Esophagus squamous epithelium (tissue), 5 donors: ENCODE measurements at regions not wholly inside any gene's neighbourhood (a gene's known extent, or its start where the extent isn't known, plus 50 kb on each side); places are given as distances from the start of the nearest gene placed in this dataset.

Experiments used
- DNase-seq: peaks from one replicate; lab custom pipeline; 2025; lab: John Stamatoyannopoulos, UW
- H3K27ac ChIP-seq, 4 donors: fragments of 200-600 bp; sonication (generic); one replicate each; pipeline ENCODE4 v1.5.1; 2016 to 2019; ENCODE audit warnings: mild to moderate bottlenecking in 1 of 4
- H3K27me3 ChIP-seq, 4 donors: fragments of 200-600 bp; sonication (generic); 1 replicate in 3 of 4; 2 replicates in 1 of 4; pipeline versions ENCODE4 v1.5.1 to v1.6.0; 2017 to 2021; ENCODE audit warnings: antibody characterized with exemption in 1 of 4
- H3K36me3 ChIP-seq, 3 donors: fragments of 200-600 bp; sonication (generic); one replicate each; pipeline ENCODE4 v1.5.1; 2016 to 2019
- H3K4me1 ChIP-seq, 3 donors: fragments of 200-600 bp; sonication (generic); one replicate each; pipeline ENCODE4 v1.5.1; 2017 to 2019
- H3K4me3 ChIP-seq, 4 donors: fragments of 200-600 bp; sonication (generic); 1 replicate in 3 of 4; 2 replicates in 1 of 4; pipeline ENCODE4 v1.5.1; 2016 to 2019; ENCODE audit warnings: mild to moderate bottlenecking in 2 of 4, moderate library complexity in 1 of 4
- H3K9me3 ChIP-seq, 3 donors: fragments of 200-600 bp; sonication (generic); one replicate each; pipeline ENCODE4 v1.5.1; 2016 to 2019
- CTCF ChIP-seq, 6 experiments: fragments of 450-650 bp in 4 of 6; fragments of 200-600 bp in 2 of 6; sonication (generic) in 2 of 6; IDR thresholded peaks; one replicate each; pipeline ENCODE4 v1.5.1; 2016 to 2019; ENCODE audit warnings: antibody characterized with exemption in 6 of 6, mild to moderate bottlenecking in 4 of 6, moderate library complexity in 4 of 6
- POLR2A ChIP-seq, 4 donors: fragments of 450-650 bp; IDR thresholded peaks; one replicate each; pipeline ENCODE4 v1.6.1; 2017; ENCODE audit warnings: antibody characterized with exemption in 4 of 4, mild to moderate bottlenecking in 4 of 4, moderate library complexity in 3 of 4
- WGBS, 2 donors: methylation state at CpG; one replicate each; pipeline ENCODE4 v1.1.5; 2018; 5-methylcytosine and 5-hydroxymethylcytosine counted together
- intact Hi-C: fragments of 100-400 bp; cut with DNase I; formaldehyde crosslinking; loops from one replicate; pipeline ENCODE4 v1.15.0; 2022
- donor health status: DM: yes; HTN: yes; CAD: no.

DNA sequence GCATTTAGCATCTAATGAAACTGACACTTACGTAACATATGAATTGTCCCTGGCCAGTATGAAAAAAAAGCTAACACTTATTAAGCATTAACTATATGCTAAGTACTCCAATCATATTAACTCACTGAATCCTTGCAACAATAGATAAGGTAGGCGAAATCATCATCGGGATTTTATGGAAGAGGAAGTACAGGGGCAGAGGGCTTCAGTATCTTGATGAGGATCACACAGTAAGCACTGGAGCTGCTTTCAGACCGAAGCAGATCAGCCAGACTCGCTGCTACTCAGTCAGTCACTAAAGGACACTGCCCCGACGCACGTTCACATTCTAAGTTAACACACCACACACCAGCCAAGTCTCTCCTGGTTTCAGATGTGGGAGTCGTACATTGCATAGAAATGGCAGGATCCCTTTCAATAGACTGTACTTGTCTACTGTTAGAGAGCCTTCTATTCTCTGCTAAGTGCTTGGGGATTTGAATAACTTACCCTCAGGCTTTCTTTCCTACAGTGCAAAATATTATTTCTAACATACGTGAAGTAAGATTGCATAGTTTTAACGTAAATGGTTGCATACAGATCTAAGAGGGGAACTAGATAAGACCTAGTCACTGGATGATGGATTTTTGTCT, 540.2 kb upstream of the TENM3 start:
- Histone ChIP-seq H3K27ac (no peak overlapping the region), H3K9me3 (no peaks in the 10 kb centered on the region), H3K4me3 (no peak overlapping the region), H3K36me3 (no peaks in the 10 kb centered on the region), H3K27me3 (peaks cover 0 to 4% (median 0%) of the 10 kb centered on the region in 4 donors), H3K4me1 (no peaks in the 10 kb centered on the region)
- intact Hi-C loops: no loop called here
- WGBS, 2 donors: 66 to 81% methylated on average over 11 of the region's 11 CpGs
- no peak for TF ChIP-seq POLR2A (IDR thresholded peaks at IDR 0.05)
- TF ChIP-seq CTCF (IDR thresholded peaks at IDR 0.05): no peak
- DNase-seq: no peak

- DNase-seq: no peak
- Histone ChIP-seq H3K27ac (no peak overlapping the region), H3K9me3 (no peaks in the 10 kb centered on the region), H3K4me3 (no peak overlapping the region), H3K27me3 (peaks cover 0 to 4% (median 0%) of the 10 kb centered on the region in 4 donors), H3K4me1 (no peaks in the 10 kb centered on the region), H3K36me3 (no peaks in the 10 kb centered on the region)
- TF ChIP-seq POLR2A (IDR thresholded peaks at IDR 0.05) (no peak), CTCF (IDR thresholded peaks at IDR 0.05) (no peak)
- WGBS, 2 donors: 85 to 87% methylated on average over 7 of the region's 7 CpGs
- intact Hi-C loops: no loop called here
These were observed 533.1 kb upstream of the TENM3 start for GRCh38 chr4:181710143-181710542.

DNA sequence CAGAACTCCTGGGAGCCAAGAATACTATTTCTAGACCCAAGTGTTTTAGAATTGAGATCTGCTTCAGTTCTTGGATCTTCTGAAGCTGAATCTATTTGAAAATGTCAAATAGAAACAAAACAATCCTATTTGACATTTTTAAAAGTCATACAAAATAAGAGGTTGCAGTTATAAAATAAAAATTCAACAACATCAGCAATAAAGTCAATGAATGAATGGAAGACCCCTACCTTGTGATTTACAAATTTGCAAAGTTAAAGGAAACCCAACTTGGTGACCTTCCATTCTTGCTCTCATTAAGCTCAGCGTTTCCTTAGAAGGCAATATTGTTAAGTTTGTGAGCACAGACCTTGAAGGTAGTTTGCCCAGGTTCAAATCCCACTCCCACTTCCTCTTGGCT, 531.8 kb upstream of the TENM3 start:
- intact Hi-C loops: no loop called here
- WGBS, 2 donors: 48 to 67% methylated on average over 1 of the region's 1 CpG

DNA sequence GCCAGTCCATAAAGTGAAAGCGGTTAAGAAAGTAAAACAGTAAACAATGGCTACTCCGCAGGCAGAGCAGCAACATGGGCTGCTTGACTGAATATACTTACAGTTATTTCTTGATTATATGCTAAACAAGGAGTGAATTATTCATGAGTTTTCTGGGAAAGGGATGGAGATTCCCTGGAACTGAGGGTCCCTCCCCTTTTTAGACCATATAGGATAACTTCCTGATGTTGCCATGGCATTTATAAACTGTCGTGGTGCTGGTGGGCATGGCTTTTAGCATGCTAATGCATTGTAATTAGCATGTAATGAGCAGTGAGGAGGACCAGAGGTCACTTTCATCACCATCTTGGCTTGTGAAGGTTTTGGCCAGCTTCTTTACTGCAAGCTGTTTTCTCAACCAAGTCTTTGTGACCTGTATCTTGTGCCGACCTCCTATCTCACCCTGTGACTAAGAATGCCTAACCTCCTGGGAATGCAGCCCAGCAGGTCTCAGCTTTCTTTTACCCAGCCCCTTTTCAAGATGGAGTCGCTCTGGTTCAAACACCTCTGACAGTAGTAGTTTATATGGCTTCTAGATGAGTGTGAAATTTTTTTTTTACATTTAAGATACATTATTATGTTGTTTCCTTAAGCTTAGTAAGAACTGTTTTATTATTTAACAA, 514.8 kb upstream of the TENM3 start:
- intact Hi-C loops: no loop called here
- TF ChIP-seq POLR2A (IDR thresholded peaks at IDR 0.05) (no peak), CTCF (IDR thresholded peaks at IDR 0.05) (no peak)
- Histone ChIP-seq H3K27me3 (no peaks in the 10 kb centered on the region), H3K4me1 (no peaks in the 10 kb centered on the region), H3K36me3 (no peaks in the 10 kb centered on the region), H3K4me3 (no peak overlapping the region), H3K9me3 (no peaks in the 10 kb centered on the region), H3K27ac (no peak overlapping the region)
- no peak for DNase-seq
- WGBS, 2 donors: 43 to 63% methylated on average over 5 of the region's 5 CpGs

More for the DNA sequence above, 531.8 kb upstream of the TENM3 start:
- DNase-seq: no peak
- Histone ChIP-seq H3K4me3 (no peak overlapping the region), H3K4me1 (no peaks in the 10 kb centered on the region), H3K27me3 (no peaks in the 10 kb centered on the region), H3K27ac (no peak overlapping the region), H3K36me3 (no peaks in the 10 kb centered on the region), H3K9me3 (no peaks in the 10 kb centered on the region)
- TF ChIP-seq CTCF (IDR thresholded peaks at IDR 0.05) (no peak), POLR2A (IDR thresholded peaks at IDR 0.05) (no peak)

DNA sequence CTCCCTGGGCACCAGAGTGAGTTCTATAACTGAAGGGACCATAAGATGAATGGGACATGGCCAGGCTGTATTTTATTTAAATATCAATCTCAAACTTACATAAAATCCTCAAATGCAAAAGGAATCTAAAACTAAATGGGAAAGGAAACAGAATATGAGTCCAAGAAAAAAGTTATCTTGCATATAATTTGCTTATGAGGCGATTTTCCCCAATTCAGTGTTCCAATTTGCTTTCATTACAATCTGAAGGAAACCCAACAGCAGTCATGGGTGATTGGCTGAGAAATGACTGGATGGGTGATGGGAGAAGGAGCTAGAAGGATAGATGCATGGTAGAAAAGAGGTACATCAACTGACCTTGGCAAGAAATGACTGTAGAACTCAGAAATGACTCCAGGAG, 511.3 kb upstream of the TENM3 start:
- DNase-seq: no peak
- intact Hi-C loops: no loop called here
- H3K36me3 ChIP-seq: no peaks in the 10 kb centered on the region
- no peaks in the 10 kb centered on the region for H3K9me3 ChIP-seq
- no peak for TF ChIP-seq CTCF (IDR thresholded peaks at IDR 0.05)
- TF ChIP-seq POLR2A (IDR thresholded peaks at IDR 0.05): no peak
- H3K4me1 ChIP-seq: no peaks in the 10 kb centered on the region
- H3K4me3 ChIP-seq: no peak overlapping the region
- WGBS, 2 donors: 75 to 81% methylated on average over 1 of the region's 1 CpG
- H3K27me3 ChIP-seq: no peaks in the 10 kb centered on the region
- H3K27ac ChIP-seq: no peak overlapping the region
